Mucosa of descending colon (tissue), 3 donors: ENCODE measurements at regions not wholly inside any gene's neighbourhood (a gene's known extent, or its start where the extent isn't known, plus 50 kb on each side); places are given as distances from the start of the nearest gene placed in this dataset.
A peak's percentile ranks its signal among the peaks of the same experiment; 100 is the strongest.

ENCODE experiments used
- ATAC-seq: fragments of 200-7000 bp; cut with Tn5 transposase; one replicate; pipeline ENCODE4 v1.9.1; 2020; ENCODE audit warnings: mild to moderate bottlenecking, moderate library complexity
- DNase-seq, 3 donors: peaks; one replicate each; pipeline ENCODE4 v3.0.0-alpha.2; 2020
- H3K36me3 ChIP-seq: fragments of 200-600 bp; one replicate; pipeline ENCODE4 v1.8.0; 2021; ENCODE audit warnings: low read depth, mild to moderate bottlenecking
- H3K4me1 ChIP-seq: fragments of 200-600 bp; one replicate; pipeline ENCODE4 v1.8.0; 2021; ENCODE audit warnings: low read depth, mild to moderate bottlenecking
- H3K4me3 ChIP-seq: fragments of 200-600 bp; one replicate; pipeline ENCODE4 v1.8.0; 2021; ENCODE audit warnings: mild to moderate bottlenecking
- H3K9me3 ChIP-seq: fragments of 200-600 bp; one replicate; pipeline ENCODE4 v1.8.0; 2021; ENCODE audit warnings: mild to moderate bottlenecking
- intact Hi-C, 2 donors: fragments of 100-400 bp; cut with DNase I in 1 of 2; cut with micrococcal nuclease in 1 of 2; formaldehyde crosslinking; loops; one replicate each; pipeline versions ENCODE4 v1.11.0 to v1.11.1; 2022; cut with DNase I, micrococcal nuclease
- TF ChIP-seq, protein P1 (sequence below): fragments of 200-600 bp; IDR thresholded peaks from one replicate; pipeline ENCODE4 v1.8.0; 2022; ENCODE audit warnings: antibody characterized with exemption, mild to moderate bottlenecking
- donor health status: DM: no; HTN: no; CAD: no; lungs with moderate emphysema.
- donor health status: DM: no; HTN: no; CAD: no.
- donor health status: DM: no; HTN: yes; CAD: no.

DNA sequence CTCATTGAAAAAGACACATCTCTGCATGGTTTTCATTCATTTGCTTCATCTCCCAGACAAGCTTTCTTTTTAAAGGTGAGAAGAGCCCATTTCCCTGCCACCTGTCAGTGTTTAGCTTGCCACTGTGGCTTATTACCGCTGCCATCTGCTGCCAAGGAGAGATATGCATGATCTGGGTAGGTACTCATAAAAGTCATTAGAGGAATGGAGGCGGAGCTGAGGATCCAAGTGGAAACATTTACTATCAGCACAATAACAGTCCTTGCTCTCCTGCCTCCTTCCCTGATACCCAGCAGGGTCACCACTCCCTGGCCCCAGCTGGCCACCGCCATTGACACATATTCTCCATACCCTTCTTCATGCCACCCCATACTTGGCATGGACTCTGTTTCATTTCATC is 390.4 kb downstream of the TSN start:
- ATAC-seq (peak; percentile 55), DNase-seq (peak in 1 of 3 donors; percentile 27)
- Histone ChIP-seq H3K9me3 (no peaks in the 10 kb centered on the region), H3K4me3 (no peak overlapping the region), H3K4me1 (no peaks in the 10 kb centered on the region), H3K36me3 (no peaks in the 10 kb centered on the region)
- intact Hi-C loops, result no loop called here
- TF ChIP-seq, protein P1, sequence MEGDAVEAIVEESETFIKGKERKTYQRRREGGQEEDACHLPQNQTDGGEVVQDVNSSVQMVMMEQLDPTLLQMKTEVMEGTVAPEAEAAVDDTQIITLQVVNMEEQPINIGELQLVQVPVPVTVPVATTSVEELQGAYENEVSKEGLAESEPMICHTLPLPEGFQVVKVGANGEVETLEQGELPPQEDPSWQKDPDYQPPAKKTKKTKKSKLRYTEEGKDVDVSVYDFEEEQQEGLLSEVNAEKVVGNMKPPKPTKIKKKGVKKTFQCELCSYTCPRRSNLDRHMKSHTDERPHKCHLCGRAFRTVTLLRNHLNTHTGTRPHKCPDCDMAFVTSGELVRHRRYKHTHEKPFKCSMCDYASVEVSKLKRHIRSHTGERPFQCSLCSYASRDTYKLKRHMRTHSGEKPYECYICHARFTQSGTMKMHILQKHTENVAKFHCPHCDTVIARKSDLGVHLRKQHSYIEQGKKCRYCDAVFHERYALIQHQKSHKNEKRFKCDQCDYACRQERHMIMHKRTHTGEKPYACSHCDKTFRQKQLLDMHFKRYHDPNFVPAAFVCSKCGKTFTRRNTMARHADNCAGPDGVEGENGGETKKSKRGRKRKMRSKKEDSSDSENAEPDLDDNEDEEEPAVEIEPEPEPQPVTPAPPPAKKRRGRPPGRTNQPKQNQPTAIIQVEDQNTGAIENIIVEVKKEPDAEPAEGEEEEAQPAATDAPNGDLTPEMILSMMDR, result no peak

DNA sequence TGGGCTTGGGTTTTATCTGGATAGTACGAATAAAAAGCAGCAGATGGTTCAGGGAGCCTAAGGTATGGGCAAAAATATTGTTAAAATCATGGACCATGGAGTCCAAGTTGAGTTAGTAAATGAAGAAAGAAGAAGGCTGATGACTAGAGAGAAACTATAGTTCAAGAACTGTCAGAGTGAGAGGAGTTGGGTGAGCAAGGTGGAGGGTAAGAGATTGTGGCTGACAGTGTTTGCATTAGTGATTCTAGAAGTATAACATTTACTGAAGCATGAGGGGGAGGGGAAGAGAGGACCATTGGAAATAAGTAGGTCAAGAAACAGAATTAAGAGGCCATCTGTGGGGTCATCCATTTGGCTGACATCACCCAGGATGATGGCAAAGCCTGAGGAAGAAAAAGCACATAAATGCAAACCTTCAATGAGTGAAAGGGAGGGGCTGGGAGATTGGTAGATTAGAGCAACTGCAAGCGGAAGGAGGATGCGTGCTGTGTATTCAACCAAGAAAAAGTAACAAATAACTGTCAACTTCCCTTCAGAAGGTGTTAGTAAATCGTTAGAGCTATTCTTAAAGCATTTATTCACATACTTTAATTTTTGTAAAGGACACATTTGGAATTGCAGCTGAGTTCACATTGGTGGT is 392.8 kb downstream of the TSN start:
- Histone ChIP-seq H3K4me3 (no peak overlapping the region), H3K9me3 (no peaks in the 10 kb centered on the region), H3K4me1 (no peaks in the 10 kb centered on the region), H3K36me3 (no peaks in the 10 kb centered on the region)
- TF ChIP-seq, protein P1, result no peak
- ATAC-seq (no peak), DNase-seq (no peak)
- intact Hi-C loops, result no loop called here

GRCh38 chr2:122150524-122151280 is 395.3 kb downstream of the TSN start:
- no peak for ATAC-seq
- no peak for DNase-seq
- no peaks in the 10 kb centered on the region for H3K36me3 ChIP-seq
- no peaks in the 10 kb centered on the region for H3K4me1 ChIP-seq
- TF ChIP-seq, protein P1, result no peak
- intact Hi-C loops, result no loop called here
- H3K9me3 ChIP-seq, result no peaks in the 10 kb centered on the region
- no peak overlapping the region for H3K4me3 ChIP-seq

GRCh38 chr2:122152571-122152970 is 397.1 kb downstream of the TSN start:
- Histone ChIP-seq H3K4me1 (no peaks in the 10 kb centered on the region), H3K9me3 (no peaks in the 10 kb centered on the region), H3K36me3 (no peaks in the 10 kb centered on the region), H3K4me3 (no peak overlapping the region)
- DNase-seq (no peak), ATAC-seq (no peak)
- TF ChIP-seq, protein P1, result no peak
- intact Hi-C loops, result no loop called here

DNA sequence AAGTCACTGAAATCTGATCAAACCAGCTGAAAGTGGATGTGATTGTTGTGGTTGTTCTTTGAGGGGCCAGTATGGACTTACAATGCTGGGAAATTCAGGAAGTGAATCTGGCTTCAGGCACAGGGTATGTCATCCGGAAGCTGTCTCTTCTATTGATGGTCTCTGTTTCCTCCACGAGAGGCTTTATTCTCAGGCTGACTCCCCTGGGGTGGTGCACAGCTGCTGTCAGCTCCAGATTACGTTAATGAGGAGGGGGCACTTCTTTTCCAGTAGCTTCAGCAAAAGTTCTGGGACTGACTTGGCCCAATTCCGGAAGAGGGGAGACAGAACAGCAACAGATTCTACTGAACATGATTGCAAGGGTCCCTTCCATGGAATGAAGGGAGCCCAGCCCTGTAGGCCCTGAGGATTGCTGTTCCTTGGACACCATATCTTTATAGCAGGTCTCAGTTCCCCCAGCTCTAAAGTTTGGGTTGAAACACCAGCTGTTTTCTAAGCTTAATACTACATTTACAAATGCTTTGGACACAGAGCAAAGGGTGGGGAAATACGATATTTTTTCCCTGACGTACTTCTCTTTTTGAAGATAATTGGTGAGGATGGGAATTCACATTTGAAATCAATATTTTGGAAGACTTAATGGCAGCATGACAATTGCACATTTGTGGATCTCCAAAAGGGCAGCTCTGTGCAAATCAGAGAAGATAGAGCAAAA is 400.9 kb downstream of the TSN start:
- no peak for DNase-seq
- Histone ChIP-seq H3K4me1 (no peaks in the 10 kb centered on the region), H3K36me3 (no peaks in the 10 kb centered on the region), H3K4me3 (no peak overlapping the region), H3K9me3 (no peaks in the 10 kb centered on the region)
- TF ChIP-seq, protein P1, result no peak
- no peak for ATAC-seq
- intact Hi-C loops, result no loop called here
